Naive B cell (primary cell): ENCODE measurements at regions not wholly inside any gene's neighbourhood (a gene's known extent, or its start where the extent isn't known, plus 50 kb on each side); places are given as distances from the start of the nearest gene placed in this dataset.
A peak's percentile ranks its signal among the peaks of the same experiment; 100 is the strongest.

ENCODE experiments used
- ATAC-seq, 2 donors: fragments of 150-1000 bp; cut with Tn5 transposase; 2 replicates each; pipeline ENCODE4 v1.10.0; 2021; ENCODE audit warnings: low read depth in 2 of 2, mild to moderate bottlenecking in 2 of 2, moderate library complexity in 2 of 2
- DNase-seq: peaks from one replicate; pipeline ENCODE4 v3.0.0; 2022
- H3K27ac Mint-ChIP-seq, 6 donors: one replicate each; pipeline ENCODE4 v1.8.0; 2020 to 2022; ENCODE audit warnings: mild to moderate bottlenecking in 6 of 6, mixed read lengths in 6 of 6, moderate library complexity in 5 of 6, inconsistent platforms in 2 of 6
- H3K27me3 Mint-ChIP-seq, 3 donors: one replicate each; pipeline ENCODE4 v1.8.0; 2021 to 2022; ENCODE audit warnings: mixed read lengths in 3 of 3, mild to moderate bottlenecking in 1 of 3
- H3K36me3 Mint-ChIP-seq, 2 donors: one replicate each; pipeline ENCODE4 v1.8.0; 2020 to 2022; ENCODE audit warnings: mixed read lengths in 2 of 2, inconsistent platforms in 1 of 2, mild to moderate bottlenecking in 1 of 2
- H3K4me1 Mint-ChIP-seq, 3 donors: one replicate each; pipeline ENCODE4 v1.8.0; 2020 to 2022; ENCODE audit warnings: mixed read lengths in 3 of 3, inconsistent platforms in 1 of 3, mild to moderate bottlenecking in 1 of 3, moderate library complexity in 1 of 3
- H3K4me3 Mint-ChIP-seq, 8 donors: one replicate each; pipeline ENCODE4 v1.8.0; 2020 to 2022; ENCODE audit warnings: mild to moderate bottlenecking in 8 of 8, mixed read lengths in 8 of 8, moderate library complexity in 8 of 8, inconsistent platforms in 2 of 8
- H3K9me3 Mint-ChIP-seq, 7 donors: one replicate each; pipeline ENCODE4 v1.8.0; 2020 to 2022; ENCODE audit warnings: mixed read lengths in 7 of 7, mild to moderate bottlenecking in 5 of 7, inconsistent platforms in 2 of 7, moderate library complexity in 1 of 7

DNA sequence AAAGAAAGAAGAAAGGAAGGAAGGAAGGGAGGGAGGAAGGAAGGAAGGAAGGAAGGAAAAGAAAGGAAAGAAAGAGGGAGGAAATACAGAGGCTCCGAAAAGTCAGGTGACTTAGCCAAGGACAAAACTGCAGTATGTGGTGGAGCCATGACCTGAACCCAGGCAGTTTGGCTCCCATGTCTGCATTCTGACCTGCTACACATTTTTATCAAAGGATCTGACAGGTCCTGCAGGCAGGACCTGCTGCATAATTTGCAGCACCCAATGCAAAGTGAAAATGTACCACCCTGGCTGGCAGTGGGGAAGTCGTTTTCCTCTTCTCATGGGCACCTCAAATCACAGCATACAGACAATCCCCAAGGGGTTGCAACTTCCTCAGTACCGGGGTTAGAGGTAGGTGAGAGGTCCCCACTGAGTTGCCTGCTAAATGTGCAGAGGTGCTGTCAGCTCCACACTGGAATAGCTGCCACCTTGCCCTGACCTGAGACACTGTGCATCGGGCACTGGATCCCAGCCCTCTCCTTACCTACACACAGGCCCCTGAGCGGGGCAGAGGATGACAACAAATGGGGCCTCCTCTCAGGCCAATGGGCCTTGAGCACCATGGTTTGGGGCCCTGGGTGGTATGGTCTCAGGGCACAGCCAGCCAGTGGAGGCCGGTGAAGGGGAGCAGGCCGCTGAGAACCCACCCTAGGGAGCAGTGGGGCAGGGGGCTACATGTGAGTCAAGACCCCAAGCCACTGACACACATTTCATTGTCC is 175.1 kb downstream of the SHQ1 start:
- peaks cover 0 to 7% (median 0%) of the 10 kb centered on the region in 7 donors for H3K9me3 Mint-ChIP-seq
- peak; percentile 97 to 100 for ATAC-seq

DNA sequence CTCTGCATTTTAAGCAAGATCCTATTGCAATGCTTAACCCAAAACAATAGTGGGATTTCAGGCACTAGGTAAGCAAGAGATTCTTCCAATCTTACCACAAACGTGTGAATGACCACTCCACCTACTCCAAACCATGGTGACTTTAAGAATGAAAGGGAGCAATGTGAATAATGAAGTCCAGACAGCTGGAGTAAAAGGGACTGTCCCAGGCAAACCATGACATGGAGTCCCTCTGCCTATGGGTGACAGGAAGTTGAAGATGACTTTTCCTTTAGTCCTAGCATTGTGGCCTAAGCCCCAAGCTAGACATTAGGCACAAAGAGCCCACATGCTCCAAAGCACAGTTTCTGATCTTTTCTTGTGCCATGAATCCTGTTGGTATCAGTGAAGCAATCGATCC is 179.0 kb downstream of the SHQ1 start:
- DNase-seq (no peak), ATAC-seq (no peak)
- Mint-ChIP-seq H3K4me1 (peaks cover 14 to 24% (median 20%) of the 10 kb centered on the region in 3 donors), H3K36me3 (no peaks in the 10 kb centered on the region), H3K4me3 (no peak overlapping the region), H3K9me3 (no peaks in the 10 kb centered on the region), H3K27ac (no peak overlapping the region), H3K27me3 (peaks cover 43 to 45% (median 45%) of the 10 kb centered on the region in 3 donors)

More for the DNA sequence above, 175.1 kb downstream of the SHQ1 start:
- Mint-ChIP-seq H3K36me3 (no peaks in the 10 kb centered on the region), H3K4me3 (peak overlapping the region in 4 of 8 donors; percentile 18 to 56 (median 49)), H3K27ac (peak overlapping the region in 1 of 6 donors; percentile 66), H3K4me1 (peaks cover 14 to 22% (median 20%) of the 10 kb centered on the region in 3 donors), H3K27me3 (peaks cover 29 to 43% (median 29%) of the 10 kb centered on the region in 3 donors)
- DNase-seq = peak; percentile 47

DNA sequence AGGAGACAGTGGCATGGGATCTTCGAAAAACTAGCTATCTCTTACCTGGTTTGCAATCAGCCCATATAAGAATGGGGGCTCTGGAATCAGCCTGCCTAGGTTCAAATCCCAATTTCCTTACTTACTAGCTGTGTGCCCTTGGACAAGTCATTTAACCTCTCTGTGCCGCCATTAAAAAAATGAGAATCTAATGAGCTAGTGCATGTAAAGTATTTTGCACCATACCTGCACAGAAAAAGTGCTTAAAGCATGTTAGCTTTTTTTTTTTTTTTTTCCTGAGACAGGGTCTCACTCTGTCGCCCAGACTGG is 181.8 kb downstream of the SHQ1 start:
- Mint-ChIP-seq H3K36me3 (no peaks in the 10 kb centered on the region), H3K27me3 (peaks cover 40 to 54% (median 46%) of the 10 kb centered on the region in 3 donors), H3K4me1 (peaks cover 0 to 2% (median 0%) of the 10 kb centered on the region in 3 donors), H3K9me3 (no peaks in the 10 kb centered on the region), H3K27ac (no peak overlapping the region), H3K4me3 (no peak overlapping the region)
- DNase-seq (no peak), ATAC-seq (no peak)

DNA sequence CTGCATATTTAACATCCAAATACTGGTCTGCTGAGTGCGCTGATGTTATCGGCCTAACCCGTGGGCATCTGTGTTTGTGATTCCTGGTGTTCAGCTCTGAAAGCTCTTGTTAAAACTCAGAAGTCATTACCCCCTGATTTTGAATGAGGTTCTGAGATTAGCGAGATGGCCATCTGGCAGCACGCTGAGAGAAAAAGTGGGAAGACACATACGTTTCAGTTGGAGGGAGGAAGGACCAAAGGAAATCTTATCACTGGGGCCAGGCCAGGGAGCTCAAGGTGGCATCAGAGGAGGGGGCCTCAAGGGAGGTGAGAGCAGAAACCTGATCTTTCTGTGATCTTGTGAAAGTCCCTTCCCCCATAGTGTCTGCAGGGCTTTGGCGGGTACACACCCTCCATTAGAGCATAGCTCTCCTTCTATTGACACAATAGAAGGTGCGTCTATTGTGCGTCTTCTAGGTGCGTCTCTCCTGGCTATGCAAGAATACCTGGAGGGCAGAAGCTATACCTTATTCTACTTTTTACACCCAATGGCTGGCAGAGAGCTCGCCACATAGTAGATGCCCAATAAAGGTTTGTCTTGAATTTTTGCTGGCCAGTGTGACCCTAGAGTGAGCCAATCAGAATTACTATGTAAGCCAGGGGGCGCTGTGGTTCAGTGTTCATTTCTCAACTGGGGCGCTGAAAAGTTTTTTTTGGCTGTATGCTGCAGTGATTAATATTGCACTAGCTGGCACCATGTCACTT is 182.4 kb downstream of the SHQ1 start:
- Mint-ChIP-seq H3K36me3 (no peaks in the 10 kb centered on the region), H3K4me3 (no peak overlapping the region), H3K27me3 (peaks cover 35 to 48% (median 43%) of the 10 kb centered on the region in 3 donors), H3K27ac (no peak overlapping the region), H3K9me3 (no peaks in the 10 kb centered on the region), H3K4me1 (peaks cover 0 to 2% (median 0%) of the 10 kb centered on the region in 3 donors)
- DNase-seq = peak; percentile 41
- peak; percentile 54 to 67 for ATAC-seq

DNA sequence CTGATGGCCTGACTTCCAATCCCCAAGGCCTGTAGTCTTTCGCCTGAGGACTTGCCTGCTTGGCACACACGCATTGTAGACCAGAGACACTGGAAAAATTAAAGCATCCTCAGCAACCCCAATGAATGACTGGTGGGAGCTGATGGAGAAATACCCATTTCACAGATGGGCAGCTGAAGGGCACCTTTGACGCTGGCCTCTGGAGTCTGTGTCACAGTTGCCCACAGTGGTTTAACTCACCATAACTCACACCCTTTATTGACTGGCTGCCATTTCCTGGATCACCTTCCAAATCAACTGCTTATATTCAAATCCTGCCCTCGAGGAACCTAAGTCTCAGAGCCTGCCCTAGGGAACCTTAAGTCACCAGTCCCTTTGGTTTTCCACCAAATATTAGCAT is 183.1 kb downstream of the SHQ1 start:
- peaks cover 30 to 42% (median 36%) of the 10 kb centered on the region in 3 donors for H3K27me3 Mint-ChIP-seq
- DNase-seq = no peak
- no peaks in the 10 kb centered on the region for H3K36me3 Mint-ChIP-seq
- H3K27ac Mint-ChIP-seq = no peak overlapping the region
- H3K4me3 Mint-ChIP-seq = peak overlapping the region in 1 of 8 donors; percentile 44
- ATAC-seq = no peak
- H3K4me1 Mint-ChIP-seq = peaks cover 0 to 2% (median 0%) of the 10 kb centered on the region in 3 donors
- no peaks in the 10 kb centered on the region for H3K9me3 Mint-ChIP-seq

DNA sequence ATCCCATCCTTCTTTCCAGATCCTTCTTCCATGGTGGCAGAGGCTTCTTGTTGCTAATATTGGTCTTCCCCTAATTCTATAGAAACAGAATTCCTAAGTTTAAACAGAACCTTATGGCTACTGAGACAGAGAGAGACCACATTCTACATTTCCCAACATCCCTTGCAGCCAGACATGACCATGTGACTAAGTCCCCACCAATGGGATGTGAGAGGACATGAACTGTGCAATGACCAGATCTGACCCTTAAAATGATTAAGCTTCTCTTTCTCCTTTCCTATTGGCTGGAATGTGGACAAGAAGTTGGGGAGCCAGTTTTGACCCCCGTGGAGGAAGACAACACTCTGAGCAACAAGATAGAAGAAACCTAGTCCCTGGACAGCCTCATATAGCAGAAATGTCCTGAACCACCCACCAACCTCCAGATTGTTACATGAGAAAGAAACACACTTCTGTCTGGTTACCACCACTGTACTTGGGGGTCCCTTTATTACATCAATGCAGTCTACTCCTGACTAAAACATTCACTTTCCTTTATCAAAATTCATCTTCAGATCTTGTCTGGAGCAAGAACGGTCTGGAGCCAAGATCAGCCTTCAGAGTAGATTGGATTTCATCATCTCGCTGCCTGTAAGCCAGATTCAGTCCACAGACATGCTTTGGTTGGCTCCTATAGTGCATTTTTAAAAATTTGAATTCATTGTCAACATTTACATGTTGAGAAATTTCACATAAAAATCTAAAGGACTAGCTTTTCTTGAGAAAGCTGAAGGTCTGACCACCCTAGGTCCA is 183.9 kb downstream of the SHQ1 start:
- Mint-ChIP-seq H3K4me1 (peaks cover 0 to 2% (median 0%) of the 10 kb centered on the region in 3 donors), H3K4me3 (no peak overlapping the region), H3K27me3 (peaks cover 34 to 46% (median 40%) of the 10 kb centered on the region in 3 donors), H3K36me3 (no peaks in the 10 kb centered on the region), H3K9me3 (no peaks in the 10 kb centered on the region), H3K27ac (no peak overlapping the region)
- DNase-seq (no peak), ATAC-seq (no peak)

DNA sequence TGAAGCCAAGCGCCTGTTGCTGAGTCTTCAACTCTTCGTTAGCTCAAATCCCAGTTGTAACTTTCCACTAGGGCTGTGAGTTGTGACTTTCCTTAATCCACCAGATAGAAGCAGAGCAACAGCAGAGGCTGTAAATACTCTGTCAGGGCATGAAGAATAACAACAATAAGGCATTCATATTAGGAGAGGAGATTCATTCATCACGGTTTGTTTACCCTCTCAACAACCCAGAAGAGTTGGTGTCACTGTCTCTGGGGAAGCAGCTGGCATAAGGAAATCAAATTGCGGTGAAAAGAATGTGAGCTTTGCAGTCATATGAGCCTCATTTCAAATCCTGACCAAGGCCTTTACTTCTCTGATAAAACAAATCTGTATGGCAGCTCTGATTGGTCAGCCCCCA is 184.8 kb downstream of the SHQ1 start:
- no peak for ATAC-seq

DNA sequence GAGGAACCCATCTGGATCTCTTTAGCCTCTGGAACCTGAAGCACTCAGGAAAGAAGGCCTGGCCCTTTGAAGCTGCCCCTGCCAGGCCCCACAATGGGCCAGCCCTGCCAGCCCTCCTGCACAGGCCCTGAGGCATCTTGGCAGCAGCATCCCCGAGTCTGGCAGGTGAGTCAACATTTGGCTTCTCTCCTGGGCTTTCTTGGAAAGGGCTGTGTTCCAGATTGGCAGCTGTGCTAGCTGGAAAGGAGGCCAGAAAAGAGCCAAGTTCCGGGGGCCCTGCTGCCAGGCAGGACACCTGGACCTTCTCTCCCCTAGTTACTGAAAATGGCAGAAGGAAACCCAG is 187.2 kb downstream of the SHQ1 start:
- Mint-ChIP-seq H3K9me3 (no peaks in the 10 kb centered on the region), H3K27me3 (peaks cover 40 to 56% (median 48%) of the 10 kb centered on the region in 3 donors), H3K4me3 (no peak overlapping the region), H3K27ac (no peak overlapping the region), H3K4me1 (no peaks in the 10 kb centered on the region), H3K36me3 (no peaks in the 10 kb centered on the region)
- DNase-seq (no peak), ATAC-seq (no peak)

More for the DNA sequence above, 184.8 kb downstream of the SHQ1 start:
- DNase-seq = no peak
- no peaks in the 10 kb centered on the region for H3K9me3 Mint-ChIP-seq
- no peaks in the 10 kb centered on the region for H3K36me3 Mint-ChIP-seq
- H3K27ac Mint-ChIP-seq = no peak overlapping the region
- H3K27me3 Mint-ChIP-seq = peaks cover 35 to 50% (median 41%) of the 10 kb centered on the region in 3 donors
- H3K4me1 Mint-ChIP-seq = peaks cover 0 to 2% (median 0%) of the 10 kb centered on the region in 3 donors
- H3K4me3 Mint-ChIP-seq = no peak overlapping the region

DNA sequence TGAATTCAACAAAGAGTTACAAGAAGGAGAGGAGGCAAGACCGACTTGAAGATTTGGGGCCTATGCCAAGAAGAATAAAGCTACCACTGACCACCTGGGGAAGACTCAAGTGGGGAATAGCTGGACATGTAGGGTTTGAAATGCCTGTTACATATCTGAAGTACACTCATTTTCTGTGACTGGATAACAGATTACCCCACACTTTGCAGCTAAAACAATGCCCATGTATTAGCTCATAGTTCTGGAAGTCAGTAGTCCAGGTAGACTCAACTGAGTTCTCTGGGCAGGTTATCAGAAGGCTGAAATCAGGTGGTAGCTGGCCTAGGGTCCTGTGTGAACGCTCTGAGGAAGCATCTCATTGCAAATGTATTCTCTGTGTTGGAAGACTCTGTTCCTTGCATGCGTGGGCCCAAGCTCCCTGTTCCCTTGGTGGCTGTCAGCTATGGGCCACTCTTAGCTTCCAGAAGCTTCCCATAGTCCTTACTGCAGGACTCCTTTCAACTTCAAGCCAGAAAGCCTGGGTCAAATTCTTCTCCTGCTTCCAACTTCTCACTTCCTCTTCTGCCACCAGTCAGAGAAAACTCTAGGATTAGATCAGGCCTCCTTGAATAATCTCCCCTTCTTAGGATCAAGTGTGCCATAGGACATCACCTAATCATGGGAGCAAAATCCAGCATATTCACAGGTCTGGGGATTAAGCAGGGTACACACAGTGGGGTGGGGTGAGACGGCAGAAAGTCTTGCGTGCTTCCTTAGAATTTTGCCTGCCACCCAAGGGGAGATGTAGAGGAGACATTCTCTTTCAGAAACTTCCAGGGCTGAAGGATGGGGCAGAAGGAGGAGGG is 187.8 kb downstream of the SHQ1 start:
- ATAC-seq = no peak
- Mint-ChIP-seq H3K9me3 (no peaks in the 10 kb centered on the region), H3K4me3 (no peak overlapping the region)

DNA sequence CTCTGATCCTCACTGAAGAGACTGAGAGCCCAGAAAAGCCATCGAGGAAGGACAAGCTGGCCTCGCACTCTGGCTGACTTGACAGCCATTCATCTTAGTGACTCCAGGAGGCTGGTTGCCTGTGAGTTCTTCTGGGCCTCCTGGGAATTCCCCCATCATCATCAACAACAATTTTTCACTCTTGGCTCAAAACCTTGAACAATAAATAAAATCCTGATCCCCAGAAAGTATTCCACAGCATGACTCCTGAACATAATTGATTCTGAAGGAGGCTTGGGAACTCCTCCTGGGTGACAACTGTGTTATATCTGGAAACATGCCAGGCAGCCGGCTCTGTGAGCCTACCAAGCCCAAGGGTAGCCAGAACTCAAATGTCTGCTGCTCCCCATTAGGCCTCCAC is 188.6 kb downstream of the SHQ1 start:
- ATAC-seq = no peak
- H3K27me3 Mint-ChIP-seq = peaks cover 37 to 59% (median 53%) of the 10 kb centered on the region in 3 donors
- no peak overlapping the region for H3K4me3 Mint-ChIP-seq
- H3K27ac Mint-ChIP-seq = no peak overlapping the region
- DNase-seq = no peak
- no peaks in the 10 kb centered on the region for H3K9me3 Mint-ChIP-seq
- H3K4me1 Mint-ChIP-seq = peaks cover 0 to 4% (median 0%) of the 10 kb centered on the region in 3 donors
- H3K36me3 Mint-ChIP-seq = no peaks in the 10 kb centered on the region

More for the DNA sequence above, 187.8 kb downstream of the SHQ1 start:
- Mint-ChIP-seq H3K27me3 (peaks cover 34 to 53% (median 46%) of the 10 kb centered on the region in 3 donors), H3K36me3 (no peaks in the 10 kb centered on the region), H3K27ac (no peak overlapping the region), H3K4me1 (no peaks in the 10 kb centered on the region)
- no peak for DNase-seq

DNA sequence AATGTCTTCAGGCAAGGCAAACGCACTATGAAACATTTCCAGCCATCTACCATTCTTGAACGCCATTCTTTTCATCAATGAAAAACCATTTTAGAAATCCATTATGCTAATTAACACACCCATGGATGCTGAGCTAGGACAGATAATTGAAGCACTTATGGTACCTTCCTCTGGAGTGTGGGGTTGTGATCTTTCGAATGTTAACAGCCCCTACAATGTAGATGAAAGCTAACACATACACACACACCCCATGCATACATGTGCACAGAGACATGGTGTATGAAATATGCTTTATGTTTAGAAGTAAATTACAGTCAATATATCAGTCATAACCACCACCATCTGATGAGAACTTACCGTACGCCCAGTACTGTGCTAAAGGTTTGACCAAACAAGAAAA is 189.1 kb downstream of the SHQ1 start:
- H3K27me3 Mint-ChIP-seq = peaks cover 41 to 58% (median 57%) of the 10 kb centered on the region in 3 donors
- no peak overlapping the region for H3K27ac Mint-ChIP-seq
- ATAC-seq (no peak), DNase-seq (no peak)
- peaks cover 0 to 4% (median 0%) of the 10 kb centered on the region in 3 donors for H3K4me1 Mint-ChIP-seq
- H3K9me3 Mint-ChIP-seq = no peaks in the 10 kb centered on the region
- H3K4me3 Mint-ChIP-seq = no peak overlapping the region
- H3K36me3 Mint-ChIP-seq = no peaks in the 10 kb centered on the region

DNA sequence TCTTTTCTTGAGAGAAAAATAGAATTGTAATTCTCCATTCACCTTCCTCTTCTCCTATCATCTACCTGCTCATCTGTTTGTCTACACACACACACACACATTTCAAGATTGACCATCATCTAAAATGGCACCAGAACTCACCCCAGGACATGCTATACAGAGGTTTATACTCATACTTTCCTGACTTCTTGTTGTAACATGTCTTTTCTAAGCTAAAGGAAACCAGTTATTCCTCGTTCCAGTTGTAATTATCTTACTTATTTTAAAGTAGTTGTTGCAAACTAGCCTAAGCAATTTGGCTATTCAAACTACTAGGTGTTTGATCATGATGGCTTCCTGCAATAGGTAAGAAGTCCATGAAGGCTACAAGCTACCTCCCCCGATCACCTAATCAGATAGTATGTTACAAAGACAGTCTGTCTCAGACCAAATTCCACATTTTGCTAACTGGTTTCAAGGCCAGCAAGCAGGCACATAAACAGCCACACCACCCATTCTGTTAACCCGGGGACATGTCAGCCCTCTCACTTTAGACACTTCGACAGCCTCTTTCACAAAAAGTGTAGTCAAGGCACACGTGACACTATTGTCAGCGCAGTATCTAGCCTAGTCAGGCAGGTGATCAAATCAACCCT is 189.7 kb downstream of the SHQ1 start:
- H3K36me3 Mint-ChIP-seq = no peaks in the 10 kb centered on the region
- ATAC-seq (no peak), DNase-seq (no peak)
- H3K4me1 Mint-ChIP-seq = peaks cover 0 to 4% (median 0%) of the 10 kb centered on the region in 3 donors
- peaks cover 42 to 57% (median 52%) of the 10 kb centered on the region in 3 donors for H3K27me3 Mint-ChIP-seq
- H3K9me3 Mint-ChIP-seq = no peaks in the 10 kb centered on the region
- no peak overlapping the region for H3K27ac Mint-ChIP-seq
- H3K4me3 Mint-ChIP-seq = no peak overlapping the region
